Neuronal stem cell (in vitro differentiated cells): ENCODE measurements at regions not wholly inside any gene's neighbourhood (a gene's known extent, or its start where the extent isn't known, plus 50 kb on each side); places are given as distances from the start of the nearest gene placed in this dataset.

Experiments used
- DNase-seq: peaks from one replicate; pipeline ENCODE4 v3.0.0-alpha.2; 2013; ENCODE audit warnings: low spot score
- H2AFZ ChIP-seq: one replicate; pipeline ENCODE4 v1.6.1; 2013; ENCODE audit warnings: mild to moderate bottlenecking, low read length, inconsistent platforms
- H2AK5ac ChIP-seq: 2 replicates; pipeline ENCODE4 v1.6.1; 2013; ENCODE audit warnings: low read depth, mild to moderate bottlenecking, inconsistent platforms, low read length, moderate library complexity, mixed read lengths
- H2BK120ac ChIP-seq: 2 replicates; pipeline ENCODE4 v1.6.1; 2013; ENCODE audit warnings: low read depth, mild to moderate bottlenecking, inconsistent platforms, low read length, moderate library complexity, mixed read lengths
- H2BK12ac ChIP-seq: one replicate; pipeline ENCODE4 v1.6.1; 2013; ENCODE audit warnings: low read length, inconsistent platforms
- H2BK15ac ChIP-seq: 2 replicates; pipeline ENCODE4 v1.6.1; 2013; ENCODE audit warnings: mild to moderate bottlenecking, low read length, inconsistent platforms, mixed read lengths
- H2BK5ac ChIP-seq: one replicate; pipeline ENCODE4 v1.6.1; 2013; ENCODE audit warnings: inconsistent platforms, mild to moderate bottlenecking, low read length, moderate library complexity
- H3K14ac ChIP-seq: one replicate; pipeline ENCODE4 v1.6.1; 2013; ENCODE audit warnings: low read length, inconsistent platforms
- H3K18ac ChIP-seq: 2 replicates; pipeline ENCODE4 v1.6.1; 2013; ENCODE audit warnings: low read length, inconsistent platforms
- H3K23ac ChIP-seq: 2 replicates; pipeline ENCODE4 v1.6.1; 2013; ENCODE audit warnings: low read depth, mild to moderate bottlenecking, mixed read lengths, low read length, inconsistent platforms; ENCODE audit not compliant: poor library complexity
- H3K27ac ChIP-seq: replicated peaks from 3 replicates; pipeline ENCODE4 v1.5.1; 2013; ENCODE audit warnings: low read length, inconsistent platforms
- H3K27me3 ChIP-seq, 3 experiments: 2 replicates each; pipeline ENCODE4 v1.6.1; 2013; ENCODE audit warnings: low read length in 3 of 3, mild to moderate bottlenecking in 2 of 3, inconsistent platforms in 1 of 3, low read depth in 1 of 3, mixed read lengths in 1 of 3, moderate library complexity in 1 of 3; ENCODE audit not compliant: control insufficient read depth in 3 of 3, insufficient read depth in 3 of 3
- H3K36me3 ChIP-seq, 2 donors: replicated peaks in 1 of 2; 2 replicates each; pipeline ENCODE4 v1.6.1; 2013; ENCODE audit warnings: low read length in 2 of 2; ENCODE audit not compliant: control insufficient read depth in 2 of 2, insufficient read depth in 2 of 2
- H3K4ac ChIP-seq: 2 replicates; pipeline ENCODE4 v1.6.1; 2013; ENCODE audit warnings: inconsistent platforms, mild to moderate bottlenecking, low read length, moderate library complexity
- H3K4me1 ChIP-seq, 2 donors: 1 replicate in 1 of 2; 2 replicates in 1 of 2; pipeline ENCODE4 v1.6.1; 2013; ENCODE audit warnings: low read length in 2 of 2, low read depth in 1 of 2; ENCODE audit not compliant: control insufficient read depth in 2 of 2, insufficient read depth in 1 of 2
- H3K4me2 ChIP-seq: one replicate; pipeline ENCODE4 v1.6.1; 2013; ENCODE audit warnings: mild to moderate bottlenecking, low read length, inconsistent platforms; ENCODE audit not compliant: insufficient read depth, poor library complexity, severe bottlenecking
- H3K4me3 ChIP-seq, 2 donors: 2 replicates each; pipeline ENCODE4 v1.5.1; 2013; ENCODE audit warnings: low read length in 2 of 2, mild to moderate bottlenecking in 2 of 2, inconsistent platforms in 1 of 2, moderate library complexity in 1 of 2
- H3K79me1 ChIP-seq: one replicate; pipeline ENCODE4 v1.6.1; 2013; ENCODE audit warnings: low read depth, mild to moderate bottlenecking, inconsistent platforms, low read length, moderate library complexity
- H3K9ac ChIP-seq: one replicate; pipeline ENCODE4 v1.6.1; 2013; ENCODE audit warnings: mild to moderate bottlenecking, low read depth, low read length, inconsistent platforms; ENCODE audit not compliant: poor library complexity
- H3K9me3 ChIP-seq, 2 donors: replicated peaks in 1 of 2; 2 replicates each; pipeline versions ENCODE3 to v1.6.1; 2013; ENCODE audit warnings: low read length in 2 of 2, mild to moderate bottlenecking in 2 of 2, inconsistent platforms in 1 of 2, low read depth in 1 of 2, mixed read lengths in 1 of 2, moderate library complexity in 1 of 2; ENCODE audit not compliant: control insufficient read depth in 2 of 2, insufficient read depth in 1 of 2
- H4K8ac ChIP-seq: one replicate; pipeline ENCODE4 v1.6.1; 2013; ENCODE audit warnings: low read depth, mild to moderate bottlenecking, inconsistent platforms, low read length, moderate library complexity
- H4K91ac ChIP-seq: one replicate; pipeline ENCODE4 v1.6.1; 2013; ENCODE audit warnings: low read length, low read depth, mild to moderate bottlenecking, inconsistent platforms; ENCODE audit not compliant: poor library complexity
- WGBS, 2 donors: extraction: QIAGEN DNeasy Blood & Tissue Kit; methylation state at CpG; one replicate each; pipeline ENCODE4 v1.1.7; 2013; ENCODE audit warnings: missing lambda C conversion rate in 2 of 2, mixed read lengths in 1 of 2; ENCODE audit not compliant: insufficient read length in 2 of 2, insufficient replicate concordance in 1 of 2; ENCODE audit errors: extremely low coverage in 2 of 2; 5-methylcytosine and 5-hydroxymethylcytosine counted together

DNA sequence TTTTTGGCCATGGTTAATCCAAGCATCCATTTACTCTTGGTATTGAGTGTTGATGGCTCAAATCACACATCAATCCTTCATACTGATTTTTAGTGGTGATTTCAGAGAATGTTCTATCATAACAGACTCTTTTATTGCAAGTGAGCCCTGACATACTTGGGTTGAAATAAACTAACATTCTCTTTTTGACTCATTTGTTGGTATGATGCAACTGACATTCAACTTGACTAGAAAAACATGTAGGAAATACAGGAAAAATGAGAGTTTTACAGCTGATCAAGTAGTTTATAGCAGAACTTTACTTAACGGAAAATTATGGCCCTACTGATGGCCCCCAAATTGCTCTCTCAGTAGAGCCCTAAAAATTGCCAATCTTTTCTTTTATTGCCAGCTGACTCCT is 173.9 kb upstream of the CD96 start:
- H3K4ac ChIP-seq = no peak overlapping the region
- no peak overlapping the region for H3K4me3 ChIP-seq
- no peak overlapping the region for H3K18ac ChIP-seq
- no peak overlapping the region for H2BK5ac ChIP-seq
- H2BK15ac ChIP-seq = no peak overlapping the region
- H3K27ac ChIP-seq = no peak overlapping the region
- H3K23ac ChIP-seq = no peak overlapping the region
- no peak overlapping the region for H2BK12ac ChIP-seq
- no peak overlapping the region for H4K91ac ChIP-seq
- H3K36me3 ChIP-seq = no peaks in the 10 kb centered on the region
- H4K8ac ChIP-seq = no peak overlapping the region
- H3K14ac ChIP-seq = no peak overlapping the region
- no CpG with 5 or more reads among the region's 1 CpG for WGBS, 2 donors
- no peaks in the 10 kb centered on the region for H3K4me1 ChIP-seq
- peaks cover 0 to 3% (median 0%) of the 10 kb centered on the region in 3 experiments for H3K27me3 ChIP-seq
- H3K4me2 ChIP-seq = no peak overlapping the region
- DNase-seq = no peak
- no peak overlapping the region for H3K9ac ChIP-seq
- H2AK5ac ChIP-seq = no peak overlapping the region
- H3K79me1 ChIP-seq = no peaks in the 10 kb centered on the region
- no peak overlapping the region for H2BK120ac ChIP-seq
- H2AFZ ChIP-seq = no peak overlapping the region
- peaks cover 0 to 2% of the 10 kb centered on the region in 2 donors for H3K9me3 ChIP-seq

DNA sequence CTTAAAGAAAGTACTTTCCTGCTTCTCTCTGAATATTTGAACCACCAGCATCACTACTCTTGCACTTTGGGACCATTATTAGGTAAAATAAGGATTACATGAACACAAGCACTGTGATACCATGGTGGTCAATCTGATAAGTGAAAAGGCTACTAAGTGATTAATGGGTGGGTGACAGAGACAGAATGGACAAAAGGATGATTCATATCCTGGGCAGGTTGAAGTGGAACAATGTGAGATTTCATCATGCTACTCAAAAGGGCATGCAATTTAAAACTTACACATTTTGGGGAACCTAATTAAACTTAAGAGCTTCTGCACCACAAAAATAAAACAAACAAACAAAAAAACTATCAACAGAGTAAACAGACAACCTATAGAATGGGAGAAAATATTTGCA is 172.0 kb upstream of the CD96 start:
- Histone ChIP-seq H3K36me3 (no peaks in the 10 kb centered on the region), H3K4me2 (no peak overlapping the region), H2BK15ac (no peak overlapping the region), H3K4ac (no peak overlapping the region), H3K9me3 (peaks cover 0 to 2% of the 10 kb centered on the region in 2 donors), H3K4me3 (no peak overlapping the region), H2BK120ac (no peak overlapping the region), H4K91ac (no peak overlapping the region), H3K79me1 (no peaks in the 10 kb centered on the region), H3K9ac (no peak overlapping the region), H2BK5ac (no peak overlapping the region), H3K4me1 (no peaks in the 10 kb centered on the region), H2AK5ac (no peak overlapping the region), H3K27me3 (no peaks in the 10 kb centered on the region), H2AFZ (no peak overlapping the region), H3K18ac (no peak overlapping the region), H3K23ac (no peak overlapping the region), H3K27ac (no peak overlapping the region), H2BK12ac (no peak overlapping the region), H4K8ac (no peak overlapping the region), H3K14ac (no peak overlapping the region)
- DNase-seq = no peak

DNA sequence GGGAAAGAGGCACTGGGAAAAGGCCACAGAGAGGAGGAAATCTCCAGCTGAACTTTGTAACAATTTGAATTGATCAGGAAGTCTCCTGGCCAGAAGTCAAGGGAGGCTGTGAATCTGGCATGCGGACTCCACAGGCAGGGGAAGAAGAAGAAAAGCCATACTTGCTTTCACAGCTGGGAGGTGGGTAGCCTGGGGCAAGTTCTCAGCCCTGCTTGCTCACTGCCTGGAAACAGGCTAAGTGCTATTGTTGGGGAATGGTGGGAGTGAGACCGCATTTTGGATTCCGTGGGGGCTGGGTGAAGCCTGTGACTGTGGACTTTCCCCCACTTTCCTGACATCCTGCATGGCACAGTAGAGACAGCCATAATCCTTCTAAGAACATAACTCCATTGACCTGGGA is 168.8 kb upstream of the CD96 start:
- H2BK12ac ChIP-seq = no peak overlapping the region
- no CpG with 5 or more reads among the region's 3 CpGs for WGBS, 2 donors
- no peak overlapping the region for H2BK5ac ChIP-seq
- no peak overlapping the region for H2BK15ac ChIP-seq
- no peak overlapping the region for H3K27ac ChIP-seq
- H3K23ac ChIP-seq = no peak overlapping the region
- H3K18ac ChIP-seq = no peak overlapping the region
- no peaks in the 10 kb centered on the region for H3K27me3 ChIP-seq
- H2BK120ac ChIP-seq = no peak overlapping the region
- no peak for DNase-seq
- H3K4ac ChIP-seq = no peak overlapping the region
- H3K4me2 ChIP-seq = no peak overlapping the region
- no peak overlapping the region for H4K8ac ChIP-seq
- no peak overlapping the region for H3K14ac ChIP-seq
- no peak overlapping the region for H4K91ac ChIP-seq
- H3K9ac ChIP-seq = no peak overlapping the region
- no peaks in the 10 kb centered on the region for H3K36me3 ChIP-seq
- H3K4me1 ChIP-seq = no peaks in the 10 kb centered on the region
- H3K9me3 ChIP-seq = peaks cover 0 to 2% of the 10 kb centered on the region in 2 donors
- H3K79me1 ChIP-seq = no peaks in the 10 kb centered on the region
- no peak overlapping the region for H2AFZ ChIP-seq
- H2AK5ac ChIP-seq = no peak overlapping the region
- no peak overlapping the region for H3K4me3 ChIP-seq

DNA sequence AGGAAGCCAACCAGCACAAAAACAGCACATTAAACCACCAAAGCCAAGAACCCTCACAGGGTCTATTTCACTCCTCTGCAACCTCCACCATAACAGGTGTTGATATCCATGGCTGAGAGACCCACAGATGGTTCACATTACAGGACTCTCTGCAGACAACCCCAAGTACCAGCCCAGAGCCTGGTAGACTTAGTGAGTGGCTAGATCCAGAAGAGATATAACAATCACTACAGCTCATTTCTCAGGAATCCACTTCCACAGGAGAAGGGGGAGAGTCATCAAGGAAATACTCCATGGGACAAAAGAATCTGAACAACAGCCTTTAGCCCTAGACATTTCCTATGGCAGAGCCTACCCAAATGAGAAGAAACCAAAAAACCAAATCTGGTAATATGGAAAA is 168.1 kb upstream of the CD96 start:
- no peaks in the 10 kb centered on the region for H3K27me3 ChIP-seq
- peaks cover 0 to 2% of the 10 kb centered on the region in 2 donors for H3K9me3 ChIP-seq
- H2BK120ac ChIP-seq = no peak overlapping the region
- H3K4me3 ChIP-seq = no peak overlapping the region
- H3K4ac ChIP-seq = no peak overlapping the region
- no peak overlapping the region for H4K91ac ChIP-seq
- no peaks in the 10 kb centered on the region for H3K79me1 ChIP-seq
- H3K18ac ChIP-seq = no peak overlapping the region
- no peak overlapping the region for H3K27ac ChIP-seq
- no peak overlapping the region for H3K4me2 ChIP-seq
- H2AK5ac ChIP-seq = no peak overlapping the region
- no peak overlapping the region for H3K14ac ChIP-seq
- H3K23ac ChIP-seq = no peak overlapping the region
- no peak for DNase-seq
- H2BK12ac ChIP-seq = no peak overlapping the region
- no peaks in the 10 kb centered on the region for H3K4me1 ChIP-seq
- no peak overlapping the region for H3K9ac ChIP-seq
- no peak overlapping the region for H2BK5ac ChIP-seq
- H4K8ac ChIP-seq = no peak overlapping the region
- H2BK15ac ChIP-seq = no peak overlapping the region
- H2AFZ ChIP-seq = no peak overlapping the region
- no peaks in the 10 kb centered on the region for H3K36me3 ChIP-seq
